Naive B cell (primary cell): ENCODE measurements at regions not wholly inside any gene's neighbourhood (a gene's known extent, or its start where the extent isn't known, plus 50 kb on each side); places are given as distances from the start of the nearest gene placed in this dataset.

Source experiments
- ATAC-seq, 2 donors: fragments of 150-1000 bp; cut with Tn5 transposase; 2 replicates each; pipeline ENCODE4 v1.10.0; 2021; ENCODE audit warnings: low read depth in 2 of 2, mild to moderate bottlenecking in 2 of 2, moderate library complexity in 2 of 2
- DNase-seq: peaks from one replicate; pipeline ENCODE4 v3.0.0; 2022
- H3K27ac Mint-ChIP-seq, 6 donors: one replicate each; pipeline ENCODE4 v1.8.0; 2020 to 2022; ENCODE audit warnings: mild to moderate bottlenecking in 6 of 6, mixed read lengths in 6 of 6, moderate library complexity in 5 of 6, inconsistent platforms in 2 of 6
- H3K27me3 Mint-ChIP-seq, 3 donors: one replicate each; pipeline ENCODE4 v1.8.0; 2021 to 2022; ENCODE audit warnings: mixed read lengths in 3 of 3, mild to moderate bottlenecking in 1 of 3
- H3K36me3 Mint-ChIP-seq, 2 donors: one replicate each; pipeline ENCODE4 v1.8.0; 2020 to 2022; ENCODE audit warnings: mixed read lengths in 2 of 2, inconsistent platforms in 1 of 2, mild to moderate bottlenecking in 1 of 2
- H3K4me1 Mint-ChIP-seq, 3 donors: one replicate each; pipeline ENCODE4 v1.8.0; 2020 to 2022; ENCODE audit warnings: mixed read lengths in 3 of 3, inconsistent platforms in 1 of 3, mild to moderate bottlenecking in 1 of 3, moderate library complexity in 1 of 3
- H3K4me3 Mint-ChIP-seq, 8 donors: one replicate each; pipeline ENCODE4 v1.8.0; 2020 to 2022; ENCODE audit warnings: mild to moderate bottlenecking in 8 of 8, mixed read lengths in 8 of 8, moderate library complexity in 8 of 8, inconsistent platforms in 2 of 8
- H3K9me3 Mint-ChIP-seq, 7 donors: one replicate each; pipeline ENCODE4 v1.8.0; 2020 to 2022; ENCODE audit warnings: mixed read lengths in 7 of 7, mild to moderate bottlenecking in 5 of 7, inconsistent platforms in 2 of 7, moderate library complexity in 1 of 7

GRCh38 chr2:158914731-158915130 lies 53.7 kb upstream of the TANC1 start:
- DNase-seq (no peak), ATAC-seq (no peak)
- Mint-ChIP-seq H3K27ac (no peak overlapping the region), H3K36me3 (no peaks in the 10 kb centered on the region), H3K27me3 (peaks cover 0 to 5% (median 4%) of the 10 kb centered on the region in 3 donors), H3K4me1 (no peaks in the 10 kb centered on the region), H3K4me3 (no peak overlapping the region), H3K9me3 (no peaks in the 10 kb centered on the region)

GRCh38 chr2:158917121-158917520 lies 51.3 kb upstream of the TANC1 start:
- no peaks in the 10 kb centered on the region for H3K9me3 Mint-ChIP-seq
- H3K27me3 Mint-ChIP-seq: peaks cover 0 to 6% (median 0%) of the 10 kb centered on the region in 3 donors
- H3K27ac Mint-ChIP-seq: no peak overlapping the region

GRCh38 chr2:158918452-158918851 lies 50.0 kb upstream of the TANC1 start:
- DNase-seq (no peak), ATAC-seq (no peak)
- Mint-ChIP-seq H3K4me1 (no peaks in the 10 kb centered on the region), H3K9me3 (no peaks in the 10 kb centered on the region), H3K4me3 (peak overlapping the region in 1 of 8 donors; percentile 83), H3K36me3 (no peaks in the 10 kb centered on the region), H3K27me3 (peaks cover 0 to 16% (median 9%) of the 10 kb centered on the region in 3 donors), H3K27ac (peak overlapping the region in 1 of 6 donors; percentile 76)

More at GRCh38 chr2:158917121-158917520, 51.3 kb upstream of the TANC1 start:
- DNase-seq: no peak
- Mint-ChIP-seq H3K4me1 (no peaks in the 10 kb centered on the region), H3K4me3 (no peak overlapping the region), H3K36me3 (no peaks in the 10 kb centered on the region)
- ATAC-seq: no peak
